AG10803 (cell line): ENCODE measurements at regions not wholly inside any gene's neighbourhood (a gene's known extent, or its start where the extent isn't known, plus 50 kb on each side); places are given as distances from the start of the nearest gene placed in this dataset.

Experiments used
- DNase-seq: peaks from one replicate; pipeline ENCODE4 v3.0.0; 2010; ENCODE audit warnings: low read depth
- H3K4me3 ChIP-seq: 2 replicates; pipeline ENCODE4 v1.5.1; 2011; ENCODE audit warnings: mild to moderate bottlenecking, low read length, control low read depth
- TF ChIP-seq, protein P1 (sequence below): conservative IDR thresholded peaks from 2 replicates; pipeline ENCODE4 v1.5.1; 2011; ENCODE audit warnings: mild to moderate bottlenecking, low read length, control low read depth, inconsistent platforms

DNA sequence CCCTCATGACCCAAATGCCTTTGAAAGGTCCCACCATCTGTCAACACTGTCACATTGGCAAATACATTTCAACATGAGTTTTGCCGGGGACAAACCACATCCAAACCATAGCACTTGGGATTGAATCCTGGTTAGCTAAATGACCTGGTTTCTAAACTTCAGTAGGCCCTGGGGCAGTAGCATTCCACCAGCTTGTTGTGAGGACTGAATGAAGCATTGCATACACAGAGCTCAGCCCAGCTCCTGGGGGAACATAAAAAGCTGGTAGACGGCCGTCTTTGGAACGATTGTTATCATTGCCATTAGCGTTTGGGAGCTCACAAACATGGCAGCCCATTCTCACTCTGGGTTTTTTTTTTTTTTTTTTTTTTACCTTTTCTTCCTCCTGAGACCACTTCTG is 57.5 kb upstream of the CXCR4 start:
- H3K4me3 ChIP-seq, result no peak overlapping the region
- TF ChIP-seq, protein P1, sequence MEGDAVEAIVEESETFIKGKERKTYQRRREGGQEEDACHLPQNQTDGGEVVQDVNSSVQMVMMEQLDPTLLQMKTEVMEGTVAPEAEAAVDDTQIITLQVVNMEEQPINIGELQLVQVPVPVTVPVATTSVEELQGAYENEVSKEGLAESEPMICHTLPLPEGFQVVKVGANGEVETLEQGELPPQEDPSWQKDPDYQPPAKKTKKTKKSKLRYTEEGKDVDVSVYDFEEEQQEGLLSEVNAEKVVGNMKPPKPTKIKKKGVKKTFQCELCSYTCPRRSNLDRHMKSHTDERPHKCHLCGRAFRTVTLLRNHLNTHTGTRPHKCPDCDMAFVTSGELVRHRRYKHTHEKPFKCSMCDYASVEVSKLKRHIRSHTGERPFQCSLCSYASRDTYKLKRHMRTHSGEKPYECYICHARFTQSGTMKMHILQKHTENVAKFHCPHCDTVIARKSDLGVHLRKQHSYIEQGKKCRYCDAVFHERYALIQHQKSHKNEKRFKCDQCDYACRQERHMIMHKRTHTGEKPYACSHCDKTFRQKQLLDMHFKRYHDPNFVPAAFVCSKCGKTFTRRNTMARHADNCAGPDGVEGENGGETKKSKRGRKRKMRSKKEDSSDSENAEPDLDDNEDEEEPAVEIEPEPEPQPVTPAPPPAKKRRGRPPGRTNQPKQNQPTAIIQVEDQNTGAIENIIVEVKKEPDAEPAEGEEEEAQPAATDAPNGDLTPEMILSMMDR, result no peak
- DNase-seq, result no peak

DNA sequence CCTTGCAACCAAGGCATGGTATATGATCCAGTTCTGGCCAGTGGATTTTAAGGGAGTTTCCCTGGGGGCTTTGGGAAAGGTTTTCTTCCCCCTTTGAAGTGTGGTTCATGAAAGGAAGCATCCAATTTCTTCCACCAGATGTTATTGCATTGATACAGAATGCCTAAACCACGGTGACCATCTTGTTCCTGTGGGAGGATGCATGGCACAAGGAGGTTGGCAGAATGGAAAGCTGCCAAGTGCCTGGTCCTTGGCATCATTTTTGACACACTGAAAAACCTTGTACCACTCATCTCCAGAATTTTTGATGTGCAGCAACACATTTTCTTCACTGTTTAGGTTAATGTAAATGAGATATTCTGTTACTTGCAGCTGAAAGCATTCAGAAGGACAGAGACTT is 55.2 kb upstream of the CXCR4 start:
- no peak overlapping the region for H3K4me3 ChIP-seq
- TF ChIP-seq, protein P1, result no peak
- DNase-seq, result no peak

DNA sequence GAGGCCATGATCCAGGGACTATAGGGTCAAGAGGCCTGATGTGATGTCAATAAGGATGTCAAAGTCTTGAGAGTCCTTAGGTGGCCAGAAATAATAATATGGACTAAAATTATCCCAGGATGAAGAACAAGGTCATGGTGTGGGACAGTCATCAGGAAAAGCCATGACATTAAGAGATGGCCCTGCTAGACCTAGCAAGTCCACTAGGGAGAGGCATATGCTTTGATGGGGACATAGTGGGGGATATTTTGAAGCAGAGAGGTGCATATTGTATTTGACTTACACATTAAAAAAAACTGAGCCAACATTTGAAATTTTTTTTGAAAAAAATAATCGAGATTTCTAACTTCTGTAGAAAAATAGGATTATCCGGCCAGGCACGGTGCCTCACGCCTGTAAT is 53.3 kb upstream of the CXCR4 start:
- TF ChIP-seq, protein P1, result no peak
- no peak for DNase-seq
- H3K4me3 ChIP-seq, result no peak overlapping the region

DNA sequence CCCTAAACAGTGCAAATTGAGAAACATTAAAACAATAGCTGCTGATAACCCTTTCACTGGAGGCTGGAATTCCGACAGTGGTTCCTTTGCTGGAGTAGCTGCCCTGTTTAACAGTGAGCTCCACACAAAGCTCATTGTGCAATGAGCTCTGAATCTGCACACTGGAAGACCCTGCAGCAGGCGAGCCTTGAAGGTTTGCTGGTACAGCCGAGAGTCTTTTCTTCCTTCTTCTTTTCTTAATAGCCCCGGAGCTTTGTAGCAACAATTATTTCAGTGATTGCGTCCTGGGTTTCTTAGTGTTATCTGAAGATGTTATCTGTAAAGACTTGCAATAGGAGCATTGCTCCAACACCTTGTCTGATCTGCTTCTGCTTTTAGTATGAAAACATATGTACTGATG is 50.8 kb upstream of the CXCR4 start:
- TF ChIP-seq, protein P1, result no peak
- DNase-seq, result no peak
- no peak overlapping the region for H3K4me3 ChIP-seq

DNA sequence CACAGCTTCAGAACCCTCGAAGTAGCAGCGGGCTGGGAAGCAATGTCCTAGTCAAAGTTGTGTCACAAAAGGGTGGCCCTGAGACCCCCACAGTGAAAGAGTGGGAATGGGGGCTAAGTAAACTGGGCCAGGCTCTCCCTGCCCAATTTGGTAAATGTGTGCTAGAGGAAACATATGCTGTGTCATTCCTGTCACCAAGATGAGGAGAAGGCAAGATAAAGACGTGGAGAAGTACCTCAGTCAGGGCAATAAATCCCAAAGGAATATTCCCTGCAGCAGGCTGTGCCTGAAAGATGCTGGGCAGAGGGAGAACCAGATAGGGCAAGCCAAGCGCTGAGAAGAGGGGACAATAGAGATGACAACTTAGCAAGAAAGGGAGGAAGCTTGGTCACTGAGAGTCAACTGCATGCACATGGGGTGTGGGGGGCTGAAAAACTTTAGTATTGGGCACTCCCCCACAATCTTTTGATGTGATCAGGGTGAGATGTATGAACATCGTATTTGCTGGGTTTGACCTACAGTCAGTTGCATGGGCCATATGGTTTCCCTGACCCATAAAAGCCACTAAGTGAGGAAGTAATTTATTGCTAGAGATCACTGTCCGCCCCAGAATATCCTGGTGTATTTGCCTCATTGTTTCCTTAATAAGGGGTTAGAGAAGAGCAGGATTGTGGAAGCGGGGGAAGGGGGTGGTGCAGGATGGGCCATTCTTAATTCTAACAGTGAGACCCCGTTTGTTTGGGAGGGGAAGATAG is 49.9 kb upstream of the CXCR4 start:
- TF ChIP-seq, protein P1, result no peak
- no peak overlapping the region for H3K4me3 ChIP-seq
- no peak for DNase-seq
